ENCODE measurements at regions not wholly inside any gene's neighbourhood (a gene's known extent, or its start where the extent isn't known, plus 50 kb on each side); places are given as distances from the start of the nearest gene placed in this dataset.

DNA sequence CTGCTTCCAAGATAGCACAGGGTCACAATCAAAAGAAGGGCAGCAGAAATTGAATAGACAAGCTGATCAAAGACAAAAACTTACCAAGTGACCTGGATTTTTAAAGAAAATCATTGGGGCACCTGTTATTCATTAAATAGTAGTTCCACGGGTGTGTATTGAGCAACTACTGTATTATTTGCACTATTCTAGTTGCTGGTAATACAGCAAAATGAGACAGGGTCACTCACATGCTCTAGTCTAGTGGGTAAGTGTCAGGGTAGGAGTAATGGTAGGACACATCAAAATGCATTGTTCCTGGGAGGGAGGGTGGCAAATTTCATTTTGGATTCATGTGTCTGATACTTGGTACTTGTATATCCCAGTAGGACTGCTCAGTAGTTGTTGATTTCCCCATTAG, 127.9 kb downstream of the SQOR start:
- Histone ChIP-seq H3K27ac (no peak overlapping the region), H3K9me3 (no peaks in the 10 kb centered on the region), H3K4me1 (no peaks in the 10 kb centered on the region), H3K4me3 (no peak overlapping the region), H3K36me3 (no peaks in the 10 kb centered on the region), H3K27me3 (ENCODE audit: low read depth) (no peaks in the 10 kb centered on the region)
- DNase-seq: no peak
- intact Hi-C loops (cut with DNase I): no loop called here
- ATAC-seq: no peak
- TF ChIP-seq, protein P1, sequence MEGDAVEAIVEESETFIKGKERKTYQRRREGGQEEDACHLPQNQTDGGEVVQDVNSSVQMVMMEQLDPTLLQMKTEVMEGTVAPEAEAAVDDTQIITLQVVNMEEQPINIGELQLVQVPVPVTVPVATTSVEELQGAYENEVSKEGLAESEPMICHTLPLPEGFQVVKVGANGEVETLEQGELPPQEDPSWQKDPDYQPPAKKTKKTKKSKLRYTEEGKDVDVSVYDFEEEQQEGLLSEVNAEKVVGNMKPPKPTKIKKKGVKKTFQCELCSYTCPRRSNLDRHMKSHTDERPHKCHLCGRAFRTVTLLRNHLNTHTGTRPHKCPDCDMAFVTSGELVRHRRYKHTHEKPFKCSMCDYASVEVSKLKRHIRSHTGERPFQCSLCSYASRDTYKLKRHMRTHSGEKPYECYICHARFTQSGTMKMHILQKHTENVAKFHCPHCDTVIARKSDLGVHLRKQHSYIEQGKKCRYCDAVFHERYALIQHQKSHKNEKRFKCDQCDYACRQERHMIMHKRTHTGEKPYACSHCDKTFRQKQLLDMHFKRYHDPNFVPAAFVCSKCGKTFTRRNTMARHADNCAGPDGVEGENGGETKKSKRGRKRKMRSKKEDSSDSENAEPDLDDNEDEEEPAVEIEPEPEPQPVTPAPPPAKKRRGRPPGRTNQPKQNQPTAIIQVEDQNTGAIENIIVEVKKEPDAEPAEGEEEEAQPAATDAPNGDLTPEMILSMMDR (IDR thresholded peaks at IDR 0.05): no peak

DNA sequence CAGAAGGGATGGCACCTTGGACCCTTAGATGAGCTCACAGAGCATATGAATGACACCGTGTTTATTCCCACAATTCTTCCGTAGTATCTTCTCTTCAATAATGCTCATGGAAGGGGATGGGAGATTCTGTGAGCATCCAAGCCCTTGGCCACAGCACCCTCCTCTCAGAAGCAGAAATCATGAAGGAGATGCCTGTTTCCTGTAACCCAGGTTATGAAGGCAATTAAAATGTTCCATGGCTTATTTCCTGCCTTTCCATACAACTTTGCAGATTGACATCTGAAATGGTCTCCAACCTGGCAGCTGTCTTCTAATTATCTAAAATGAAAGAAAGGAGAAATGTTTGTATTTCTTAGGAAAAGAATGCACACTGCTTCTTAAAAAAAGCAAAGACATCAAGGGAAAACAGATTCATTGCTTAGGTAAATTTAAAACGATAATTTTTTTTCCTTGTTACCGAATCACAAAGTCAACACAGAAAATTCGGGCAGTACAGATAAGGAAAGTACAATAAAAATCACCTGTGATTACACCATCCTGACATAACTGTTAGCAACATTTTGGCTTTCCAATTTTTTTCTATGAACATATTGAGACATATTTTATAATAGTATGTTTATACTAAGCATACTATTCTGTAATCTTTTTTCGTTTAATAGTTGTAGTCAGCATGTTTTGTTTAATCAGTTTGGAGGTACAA, 128.5 kb downstream of the SQOR start:
- no peak for ATAC-seq
- intact Hi-C loops (cut with DNase I): no loop called here
- Histone ChIP-seq H3K27ac (no peak overlapping the region), H3K36me3 (no peaks in the 10 kb centered on the region), H3K27me3 (ENCODE audit: low read depth) (no peaks in the 10 kb centered on the region), H3K4me3 (no peak overlapping the region), H3K4me1 (no peaks in the 10 kb centered on the region), H3K9me3 (no peaks in the 10 kb centered on the region)
- DNase-seq: no peak
- TF ChIP-seq, protein P1 (IDR thresholded peaks at IDR 0.05): no peak

DNA sequence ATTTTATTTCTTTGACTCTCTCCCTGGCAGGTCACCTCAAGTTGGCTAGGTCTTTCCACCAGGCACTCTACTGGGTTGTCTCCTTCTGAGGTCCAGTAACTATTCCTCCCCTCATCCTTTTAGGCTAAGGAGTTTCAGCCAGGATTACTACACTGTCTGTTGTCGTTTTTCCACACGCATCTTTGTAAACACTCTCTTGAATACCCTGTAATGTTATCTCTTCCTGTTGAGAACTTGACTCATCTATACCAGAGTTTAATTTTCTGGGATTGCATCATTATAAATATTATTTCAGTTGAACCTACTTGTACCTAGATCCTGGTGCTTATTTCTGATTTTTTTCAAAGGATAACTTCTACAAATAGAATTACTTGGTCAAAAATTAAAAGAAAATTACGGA, 138.3 kb downstream of the SQOR start:
- no peaks in the 10 kb centered on the region for H3K9me3 ChIP-seq
- ATAC-seq (no peak), DNase-seq (no peak)
- no peaks in the 10 kb centered on the region for H3K4me1 ChIP-seq
- H3K36me3 ChIP-seq: no peaks in the 10 kb centered on the region
- no peak overlapping the region for H3K4me3 ChIP-seq
- no peaks in the 10 kb centered on the region for H3K27me3 ChIP-seq (ENCODE audit: low read depth)
- intact Hi-C loops (cut with DNase I): no loop called here
- TF ChIP-seq, protein P1 (IDR thresholded peaks at IDR 0.05): no peak
- H3K27ac ChIP-seq: no peak overlapping the region

DNA sequence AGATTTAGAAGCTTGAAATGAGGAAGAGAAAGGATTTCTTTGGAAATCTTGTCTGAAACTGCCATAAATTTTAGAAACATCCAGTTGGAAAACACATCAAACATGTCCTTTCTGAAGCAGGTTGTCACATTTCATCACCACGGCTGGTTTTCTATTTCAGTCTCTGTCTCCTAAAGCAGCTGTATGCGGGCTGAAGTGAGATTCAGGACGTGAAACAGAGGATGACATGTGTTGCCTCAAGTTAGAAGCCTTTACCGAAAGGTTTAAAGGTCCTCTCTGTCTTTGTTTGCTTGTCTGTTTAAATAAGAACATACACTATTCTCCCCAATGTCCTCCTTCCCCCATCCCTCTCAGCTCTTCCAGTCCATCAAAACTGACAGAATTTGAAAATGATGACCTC, 141.9 kb downstream of the SQOR start:
- DNase-seq (no peak), ATAC-seq (no peak)
- intact Hi-C loops (cut with DNase I): no loop called here
- Histone ChIP-seq H3K36me3 (no peaks in the 10 kb centered on the region), H3K4me3 (no peak overlapping the region), H3K27me3 (ENCODE audit: low read depth) (no peaks in the 10 kb centered on the region), H3K27ac (no peak overlapping the region), H3K4me1 (no peaks in the 10 kb centered on the region), H3K9me3 (no peaks in the 10 kb centered on the region)
- TF ChIP-seq, protein P1 (IDR thresholded peaks at IDR 0.05): no peak

DNA sequence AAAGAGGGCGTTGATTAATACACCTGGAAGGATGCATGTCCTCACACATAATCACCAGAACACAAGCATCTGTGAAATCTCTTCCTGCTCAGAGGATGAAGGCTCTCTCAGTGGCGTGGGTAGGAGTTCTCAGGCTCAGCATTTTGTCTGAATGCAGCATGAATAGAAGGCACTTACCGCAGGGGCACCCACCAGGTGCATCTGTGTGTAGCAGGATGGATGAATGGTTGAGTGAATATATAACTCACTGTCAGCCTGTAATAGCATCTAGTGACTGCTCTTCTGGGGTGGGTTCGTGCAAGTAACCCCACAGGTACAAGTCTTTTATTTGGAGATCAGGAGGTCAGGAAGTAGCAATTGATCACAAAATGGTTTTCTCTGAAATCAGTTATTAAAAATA, 143.0 kb downstream of the SQOR start:
- Histone ChIP-seq H3K27me3 (ENCODE audit: low read depth) (no peaks in the 10 kb centered on the region), H3K4me1 (no peaks in the 10 kb centered on the region), H3K4me3 (no peak overlapping the region), H3K9me3 (no peaks in the 10 kb centered on the region), H3K27ac (no peak overlapping the region), H3K36me3 (no peaks in the 10 kb centered on the region)
- TF ChIP-seq, protein P1 (IDR thresholded peaks at IDR 0.05): no peak
- intact Hi-C loops (cut with DNase I): no loop called here
- no peak for ATAC-seq
- DNase-seq: no peak

Data from lower lobe of right lung (tissue), 2 donors.